Right lobe of liver (tissue), 6 donors: ENCODE measurements at regions not wholly inside any gene's neighbourhood (a gene's known extent, or its start where the extent isn't known, plus 50 kb on each side); places are given as distances from the start of the nearest gene placed in this dataset.

Experiments used
- ATAC-seq, 4 donors: fragments of 200-7000 bp; cut with Tn5 transposase; one replicate each; pipeline ENCODE4 v1.9.1; 2020; ENCODE audit warnings: mild to moderate bottlenecking in 4 of 4, moderate library complexity in 4 of 4
- DNase-seq, 3 donors: peaks; one replicate each; pipeline ENCODE4 v3.0.0-alpha.2; 2020
- H3K27ac ChIP-seq, 3 donors: fragments of 200-600 bp; one replicate each; pipeline ENCODE4 v1.8.0; 2022
- H3K27me3 ChIP-seq, 2 donors: fragments of 200-600 bp; one replicate each; pipeline ENCODE4 v1.8.0; 2022
- H3K36me3 ChIP-seq, 4 donors: fragments of 200-600 bp; sonication (generic) in 1 of 4; one replicate each; pipeline versions ENCODE4 v1.5.1 to v1.8.0; 2017 to 2022; ENCODE audit warnings: control low read depth in 1 of 4
- H3K4me1 ChIP-seq, 4 donors: fragments of 200-600 bp; sonication (generic) in 1 of 4; one replicate each; pipeline versions ENCODE4 v1.5.1 to v1.8.0; 2017 to 2022; ENCODE audit warnings: control low read depth in 1 of 4
- H3K4me3 ChIP-seq, 3 donors: fragments of 200-600 bp; one replicate each; pipeline ENCODE4 v1.8.0; 2022
- H3K9me3 ChIP-seq, 4 donors: fragments of 200-600 bp; sonication (generic) in 1 of 4; one replicate each; pipeline versions ENCODE4 v1.5.1 to v1.8.0; 2017 to 2022; ENCODE audit warnings: control low read depth in 1 of 4
- CTCF ChIP-seq, 4 donors: fragments of 200-600 bp in 3 of 4; fragments of 450-650 bp in 1 of 4; IDR thresholded peaks; one replicate each; pipeline versions ENCODE4 v1.5.1 to v1.8.0; 2016 to 2022; ENCODE audit warnings: antibody characterized with exemption in 4 of 4, mild to moderate bottlenecking in 2 of 4
- POLR2A ChIP-seq: fragments of 450-650 bp; IDR thresholded peaks from one replicate; pipeline ENCODE4 v1.6.1; 2017; ENCODE audit warnings: antibody characterized with exemption, mild to moderate bottlenecking
- WGBS: methylation state at CpG from one replicate; pipeline ENCODE4 v1.1.6; 2018; ENCODE audit warnings: low coverage, low lambda C conversion rate; ENCODE audit not compliant: insufficient coverage; ENCODE audit errors: missing lambda C conversion rate; 5-methylcytosine and 5-hydroxymethylcytosine counted together
- intact Hi-C, 2 donors: fragments of 100-400 bp; cut with DNase I; formaldehyde crosslinking; loops; one replicate each; pipeline versions ENCODE4 v1.11.2 to v1.14.1; 2022
- donor health status: DM: no; HTN: yes; CAD: no.
- donor health status: DM: no; HTN: no; CAD: no.
- donor health status: DM: no; HTN: no; CAD: no.
- donor health status: DM: no; HTN: yes; CAD: no.
- donor health status: DM: no; HTN: yes; CAD: no.

DNA sequence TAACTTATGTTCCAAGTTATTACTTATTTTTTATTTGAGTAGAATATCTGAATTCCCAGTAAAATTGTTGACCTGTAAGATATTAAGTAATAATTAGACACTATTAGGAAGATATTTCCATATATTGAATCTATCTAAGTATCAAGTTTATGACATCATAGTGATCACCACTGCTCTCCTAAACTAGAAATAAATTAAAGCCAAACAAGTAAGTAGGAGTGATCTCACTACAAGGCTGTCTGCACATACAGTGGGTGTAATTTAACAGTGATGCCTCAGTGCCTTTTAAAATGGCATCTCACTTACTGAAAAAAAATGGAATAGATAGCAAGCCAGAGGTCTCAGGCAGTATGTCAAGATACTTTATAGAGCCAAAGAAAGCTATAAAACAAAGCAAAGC lies 789.6 kb downstream of the KCTD16 start:
- H3K27me3 ChIP-seq: no peaks in the 10 kb centered on the region
- H3K27ac ChIP-seq: no peak overlapping the region
- intact Hi-C loops: no loop called here
- no peaks in the 10 kb centered on the region for H3K9me3 ChIP-seq
- DNase-seq (no peak), ATAC-seq (no peak)
- H3K4me3 ChIP-seq: no peak overlapping the region
- no peak for TF ChIP-seq CTCF (IDR thresholded peaks at IDR 0.05)
- TF ChIP-seq POLR2A: no peak
- H3K4me1 ChIP-seq: no peaks in the 10 kb centered on the region
- H3K36me3 ChIP-seq: no peaks in the 10 kb centered on the region

GRCh38 chr5:144958002-144958401 lies 787.3 kb downstream of the KCTD16 start:
- Histone ChIP-seq H3K27ac (no peak overlapping the region), H3K27me3 (no peaks in the 10 kb centered on the region), H3K4me3 (no peak overlapping the region), H3K9me3 (no peaks in the 10 kb centered on the region), H3K4me1 (no peaks in the 10 kb centered on the region), H3K36me3 (no peaks in the 10 kb centered on the region)
- TF ChIP-seq POLR2A (no peak), CTCF (IDR thresholded peaks at IDR 0.05) (no peak)
- ATAC-seq (no peak), DNase-seq (no peak)
- 12% methylated on average over 1 of the region's 1 CpG for WGBS
- intact Hi-C loops: no loop called here

- Histone ChIP-seq H3K9me3 (no peaks in the 10 kb centered on the region), H3K4me1 (no peaks in the 10 kb centered on the region), H3K4me3 (no peak overlapping the region), H3K36me3 (no peaks in the 10 kb centered on the region), H3K27me3 (no peaks in the 10 kb centered on the region), H3K27ac (no peak overlapping the region)
- no peak for ATAC-seq
- TF ChIP-seq CTCF (IDR thresholded peaks at IDR 0.05): no peak
- no peak for TF ChIP-seq POLR2A
- 21% methylated on average over 2 of the region's 2 CpGs for WGBS
- no peak for DNase-seq
- intact Hi-C loops: no loop called here
Observed at GRCh38 chr5:144950996-144951395, 780.3 kb downstream of the KCTD16 start.

DNA sequence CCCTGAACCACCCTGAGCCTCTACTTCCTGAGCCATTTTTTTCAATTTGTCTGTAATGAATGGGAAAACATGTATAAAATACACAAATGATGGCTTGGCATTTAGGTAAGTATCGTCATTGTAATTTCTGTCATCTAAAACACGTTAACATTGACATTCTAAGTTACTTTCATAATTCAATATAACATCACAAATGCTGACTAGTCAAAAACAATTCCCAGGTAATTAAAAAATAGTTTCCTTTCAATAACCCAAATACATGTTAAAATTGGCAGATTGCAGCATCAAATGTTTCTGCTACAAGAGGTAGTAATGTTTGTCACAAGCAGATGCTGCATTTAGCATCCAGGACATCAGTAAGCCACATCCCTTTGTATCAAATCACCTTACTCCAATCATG lies 776.4 kb downstream of the KCTD16 start:
- DNase-seq (no peak), ATAC-seq (no peak)
- no peaks in the 10 kb centered on the region for H3K36me3 ChIP-seq
- TF ChIP-seq CTCF (IDR thresholded peaks at IDR 0.05): no peak
- TF ChIP-seq POLR2A: no peak
- no peaks in the 10 kb centered on the region for H3K4me1 ChIP-seq
- intact Hi-C loops: no loop called here
- WGBS: 62% methylated on average over 2 of the region's 2 CpGs
- no peak overlapping the region for H3K27ac ChIP-seq
- H3K27me3 ChIP-seq: no peaks in the 10 kb centered on the region
- H3K4me3 ChIP-seq: no peak overlapping the region
- no peaks in the 10 kb centered on the region for H3K9me3 ChIP-seq

DNA sequence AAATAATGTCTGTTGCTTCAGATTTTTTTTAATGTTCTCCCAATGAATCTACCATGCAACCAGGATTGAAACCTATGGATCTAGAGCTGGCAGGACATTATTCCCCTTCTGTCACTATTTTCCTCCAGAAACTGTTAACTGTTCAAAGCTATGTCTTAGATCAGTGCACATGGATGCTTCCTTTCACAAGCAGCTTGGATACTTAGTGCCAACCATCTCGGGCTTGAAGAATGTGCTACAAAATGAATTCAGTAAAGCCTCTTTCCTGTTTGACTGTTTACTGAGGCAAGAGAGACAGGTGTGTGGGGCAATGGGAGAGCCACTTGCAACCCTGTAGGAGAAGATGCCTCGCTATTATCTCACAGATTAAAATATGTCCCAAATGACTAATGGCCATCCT lies 774.8 kb downstream of the KCTD16 start:
- Histone ChIP-seq H3K36me3 (no peaks in the 10 kb centered on the region), H3K27me3 (no peaks in the 10 kb centered on the region), H3K4me1 (no peaks in the 10 kb centered on the region), H3K4me3 (no peak overlapping the region), H3K27ac (no peak overlapping the region), H3K9me3 (no peaks in the 10 kb centered on the region)
- TF ChIP-seq CTCF (IDR thresholded peaks at IDR 0.05) (no peak), POLR2A (no peak)
- intact Hi-C loops: no loop called here
- 33% methylated on average over 2 of the region's 2 CpGs for WGBS
- DNase-seq (no peak), ATAC-seq (no peak)
